ENCODE measurements at regions not wholly inside any gene's neighbourhood (a gene's known extent, or its start where the extent isn't known, plus 50 kb on each side); places are given as distances from the start of the nearest gene placed in this dataset.

DNA sequence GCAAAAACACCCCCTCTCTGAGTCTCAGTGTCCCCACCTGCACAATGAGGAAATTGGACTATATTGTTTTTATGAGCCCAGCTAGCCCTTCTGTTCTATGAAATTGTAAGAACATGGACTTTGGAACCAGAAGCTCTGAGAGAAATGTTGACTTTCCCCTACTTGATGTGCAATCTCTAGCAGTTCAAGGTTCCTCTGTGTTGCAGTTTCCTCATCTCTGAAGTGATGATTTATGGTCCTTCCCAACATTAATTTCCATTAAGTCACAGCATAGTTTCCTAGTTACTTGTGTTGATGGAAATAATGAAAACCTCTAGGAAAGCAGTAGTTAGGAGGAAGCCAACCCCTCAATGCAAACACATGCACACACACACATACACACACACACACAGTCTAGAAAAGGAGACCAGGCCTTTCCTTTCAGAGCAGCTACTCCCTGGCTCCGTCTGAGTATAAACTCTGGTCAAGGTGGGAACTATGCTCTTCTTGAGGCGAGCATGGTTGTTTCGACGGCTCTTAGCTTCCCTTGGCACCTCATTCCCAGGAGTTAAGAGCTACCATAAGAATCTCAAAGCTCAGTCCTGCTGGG, 518.4 kb downstream of the SOX6 start:
- no peak overlapping the region for H3K4me3 ChIP-seq

GRCh38 chr11:15839061-15839460, 517.3 kb downstream of the SOX6 start:
- H3K4me1 ChIP-seq, result peaks cover 0 to 4% of the 10 kb centered on the region in 2 donors
- no peaks in the 10 kb centered on the region for H3K27me3 ChIP-seq
- no peak overlapping the region for H3K27ac ChIP-seq
- H3K36me3 ChIP-seq, result no peaks in the 10 kb centered on the region
- H3K9me3 ChIP-seq, result no peaks in the 10 kb centered on the region
- TF ChIP-seq POLR2A (IDR thresholded peaks at IDR 0.05), result no peak
- TF ChIP-seq, protein P1, sequence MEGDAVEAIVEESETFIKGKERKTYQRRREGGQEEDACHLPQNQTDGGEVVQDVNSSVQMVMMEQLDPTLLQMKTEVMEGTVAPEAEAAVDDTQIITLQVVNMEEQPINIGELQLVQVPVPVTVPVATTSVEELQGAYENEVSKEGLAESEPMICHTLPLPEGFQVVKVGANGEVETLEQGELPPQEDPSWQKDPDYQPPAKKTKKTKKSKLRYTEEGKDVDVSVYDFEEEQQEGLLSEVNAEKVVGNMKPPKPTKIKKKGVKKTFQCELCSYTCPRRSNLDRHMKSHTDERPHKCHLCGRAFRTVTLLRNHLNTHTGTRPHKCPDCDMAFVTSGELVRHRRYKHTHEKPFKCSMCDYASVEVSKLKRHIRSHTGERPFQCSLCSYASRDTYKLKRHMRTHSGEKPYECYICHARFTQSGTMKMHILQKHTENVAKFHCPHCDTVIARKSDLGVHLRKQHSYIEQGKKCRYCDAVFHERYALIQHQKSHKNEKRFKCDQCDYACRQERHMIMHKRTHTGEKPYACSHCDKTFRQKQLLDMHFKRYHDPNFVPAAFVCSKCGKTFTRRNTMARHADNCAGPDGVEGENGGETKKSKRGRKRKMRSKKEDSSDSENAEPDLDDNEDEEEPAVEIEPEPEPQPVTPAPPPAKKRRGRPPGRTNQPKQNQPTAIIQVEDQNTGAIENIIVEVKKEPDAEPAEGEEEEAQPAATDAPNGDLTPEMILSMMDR (IDR thresholded peaks at IDR 0.05), result no peak
- intact Hi-C loops (cut with DNase I; ENCODE audit: low total_unique reads), result no loop called here
- no peak for DNase-seq
- H3K4me3 ChIP-seq, result no peak overlapping the region

More for the DNA sequence above, 518.4 kb downstream of the SOX6 start:
- no peaks in the 10 kb centered on the region for H3K36me3 ChIP-seq
- intact Hi-C loops (cut with DNase I; ENCODE audit: low total_unique reads), result no loop called here
- peaks cover 0 to 4% of the 10 kb centered on the region in 2 donors for H3K4me1 ChIP-seq
- no peaks in the 10 kb centered on the region for H3K27me3 ChIP-seq
- H3K9me3 ChIP-seq, result no peaks in the 10 kb centered on the region
- no peak for DNase-seq
- H3K27ac ChIP-seq, result no peak overlapping the region
- TF ChIP-seq POLR2A (IDR thresholded peaks at IDR 0.05), result no peak
- TF ChIP-seq, protein P1 (IDR thresholded peaks at IDR 0.05), result no peak

DNA sequence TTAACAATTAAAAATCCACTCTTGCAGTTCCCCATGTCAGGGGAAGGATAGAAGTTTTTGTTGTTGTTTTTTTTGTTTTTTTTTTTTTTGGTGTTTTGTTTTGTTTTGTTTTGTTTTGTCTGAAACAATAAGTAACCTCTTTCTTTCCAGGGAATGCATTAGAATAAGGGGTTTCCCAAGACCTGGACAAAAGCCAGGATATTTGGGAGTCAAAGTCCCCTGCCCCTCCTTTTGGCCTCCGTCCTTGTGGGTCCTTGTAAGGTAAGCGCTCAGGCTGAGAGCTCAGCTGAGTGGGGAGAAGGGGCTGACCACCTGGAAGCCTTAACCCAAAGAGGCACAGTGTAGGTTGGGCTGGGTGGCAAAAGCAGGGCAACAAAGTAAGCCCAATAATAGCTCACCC, 515.4 kb downstream of the SOX6 start:
- Histone ChIP-seq H3K4me1 (peaks cover 0 to 4% of the 10 kb centered on the region in 2 donors), H3K9me3 (no peaks in the 10 kb centered on the region), H3K27me3 (no peaks in the 10 kb centered on the region), H3K27ac (no peak overlapping the region), H3K36me3 (no peaks in the 10 kb centered on the region), H3K4me3 (no peak overlapping the region)
- DNase-seq, result no peak
- intact Hi-C loops (cut with DNase I; ENCODE audit: low total_unique reads), result no loop called here
- TF ChIP-seq, protein P1 (IDR thresholded peaks at IDR 0.05), result no peak
- TF ChIP-seq POLR2A (IDR thresholded peaks at IDR 0.05), result no peak

DNA sequence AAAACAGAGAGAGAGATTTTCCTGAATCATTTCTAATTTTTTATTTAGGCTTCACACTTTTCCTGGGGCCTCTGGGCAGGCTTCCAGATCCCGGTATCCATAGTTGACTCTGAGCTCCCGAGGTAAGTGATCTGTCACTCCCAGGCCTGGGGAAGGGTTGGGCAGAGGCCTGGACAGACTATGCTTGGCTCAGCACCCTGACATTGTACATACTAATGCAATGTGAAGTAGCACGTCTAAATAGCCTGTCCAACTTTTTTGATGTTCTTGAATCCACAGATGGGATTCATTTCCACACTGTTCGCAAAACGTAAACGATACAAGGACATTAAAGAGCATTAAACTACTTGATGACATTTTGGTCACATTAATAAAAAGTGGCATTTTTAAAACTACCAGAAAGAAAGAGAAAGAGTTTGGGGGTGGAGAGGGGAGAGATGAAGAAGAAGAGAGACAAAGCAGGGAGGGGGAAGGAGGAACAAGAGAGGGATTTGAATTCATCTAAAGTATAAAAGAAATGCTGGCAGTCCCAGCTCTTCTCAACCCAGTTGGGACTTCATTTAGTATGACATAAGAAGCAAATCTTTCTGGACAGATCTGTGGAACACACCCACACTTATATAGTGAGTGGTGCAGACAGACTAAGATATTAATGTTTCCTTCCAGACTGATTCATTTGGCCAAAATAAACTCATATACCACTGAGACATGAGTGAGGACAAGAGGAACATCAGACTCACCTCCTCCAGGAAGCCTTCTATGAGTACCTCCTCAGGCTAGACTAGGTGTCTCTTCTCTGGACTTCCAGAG, 514.2 kb downstream of the SOX6 start:
- no peaks in the 10 kb centered on the region for H3K36me3 ChIP-seq
- no peak for DNase-seq

More for the DNA sequence above, 514.2 kb downstream of the SOX6 start:
- Histone ChIP-seq H3K4me1 (no peaks in the 10 kb centered on the region), H3K9me3 (no peaks in the 10 kb centered on the region), H3K4me3 (no peak overlapping the region), H3K27ac (no peak overlapping the region), H3K27me3 (no peaks in the 10 kb centered on the region)
- intact Hi-C loops (cut with DNase I; ENCODE audit: low total_unique reads), result no loop called here
- TF ChIP-seq, protein P1 (IDR thresholded peaks at IDR 0.05), result no peak
- TF ChIP-seq POLR2A (IDR thresholded peaks at IDR 0.05), result no peak

Data from uterus (tissue), 3 donors.